ENCODE measurements at regions not wholly inside any gene's neighbourhood (a gene's known extent, or its start where the extent isn't known, plus 50 kb on each side); places are given as distances from the start of the nearest gene placed in this dataset.
"Not testable (repeated sequence)": the region's sequence is repeated elsewhere in the genome, so short reads cannot be mapped to it uniquely, and the experiment has no call there.

GRCh38 chr4:64727960-64728359 is 318.7 kb upstream of the TECRL start:
- ATAC-seq (ENCODE audit: low read depth) (no peak), DNase-seq (no peak)
- Histone ChIP-seq H3K14ac (replicated peaks; ENCODE audit: low read depth, low read length) (no peak overlapping the region), H3K9me1 (ENCODE audit: insufficient read depth, low read length) (no peaks in the 10 kb centered on the region), H3K18ac (ENCODE audit: low read depth, low read length) (no peak overlapping the region), H2AK9ac (replicated peaks; ENCODE audit: low read depth, low read length, poor library complexity) (no peak overlapping the region), H3K79me1 (ENCODE audit: low read depth in 1 of 2, low read length in 2 of 2) (no peaks in the 10 kb centered on the region), H2BK15ac (ENCODE audit: low read depth, low read length) (no peak overlapping the region), H3K27ac (ENCODE audit: insufficient read depth, low read length) (no peak overlapping the region), H2BK5ac (ENCODE audit: low read depth, low read length, poor library complexity, severe bottlenecking) (no peak overlapping the region), H3K4me1 (ENCODE audit: control insufficient read depth, insufficient read depth, low read length) (no peaks in the 10 kb centered on the region), H2BK20ac (ENCODE audit: low read depth, low read length) (no peak overlapping the region), H4K5ac (ENCODE audit: low read depth, low read length) (no peak overlapping the region), H3K27me3 (ENCODE audit: control insufficient read depth, insufficient read depth, low read length) (no peaks in the 10 kb centered on the region), H2AFZ (replicated peaks; ENCODE audit: low read length, poor library complexity) (no peak overlapping the region), H3K4ac (ENCODE audit: low read depth, low read length) (no peak overlapping the region), H2BK120ac (ENCODE audit: low read depth, low read length) (no peak overlapping the region), H3K36me3 (ENCODE audit: control insufficient read depth, insufficient read depth, low read length) (no peaks in the 10 kb centered on the region), H3K4me3 (ENCODE audit: insufficient read depth, low read depth, low read length) (no peak overlapping the region), H4K20me1 (ENCODE audit: insufficient read depth, low read length) (no peaks in the 10 kb centered on the region), H4K91ac (ENCODE audit: insufficient read depth, low read depth, low read length) (no peak overlapping the region), H3K9me3 (ENCODE audit: control insufficient read depth, insufficient read depth, low read length) (peaks cover 2% of the 10 kb centered on the region; the same call in 1 of the 2 replicates), H3K23ac (ENCODE audit: low read depth, low read length) (no peak overlapping the region), H3K9ac (ENCODE audit: low read depth, low read length) (no peak overlapping the region), H2AK5ac (ENCODE audit: low read depth, low read length) (no peak overlapping the region), H3K4me2 (ENCODE audit: low read depth, low read length) (no peak overlapping the region), H3K56ac (ENCODE audit: extremely low read depth, insufficient read depth, low read length) (no peak overlapping the region), H4K8ac (ENCODE audit: low read depth in 2 of 2, low read length in 2 of 2) (no peak overlapping the region)
- dilution Hi-C loops (cut with HindIII; ENCODE audit: low sequenced_read_pairs, unreplicated experiment) (no loop called here), intact Hi-C loops (cut with micrococcal nuclease) (no loop called here), in situ Hi-C loops (cut with MboI; ENCODE audit: low sequenced_read_pairs) (no loop called here)
- WGBS, 2 experiments (ENCODE audit: extremely low coverage in 2 of 2, insufficient read length in 1 of 2): 20% methylated on average over 1 of the region's 2 CpGs; no CpG with 5 or more reads in 1 of the 2 experiments
- CTCF ChIA-PET: no interaction called here
- POLR2A ChIA-PET (ENCODE audit: unreplicated experiment): no interaction called here
- BruUV-seq (replicated peaks): no TSS peak
- no peak for TF ChIP-seq SMC3 (IDR thresholded peaks at IDR 0.05; ENCODE audit: low read depth, low read length)
- no peak for TF ChIP-seq POLR2A (IDR thresholded peaks at IDR 0.05; ENCODE audit: low read depth, low read length)
- no peak for TF ChIP-seq BHLHE40 (IDR thresholded peaks at IDR 0.05; ENCODE audit: low read depth, low read length)

- BruUV-seq (replicated peaks); H3K9me1 ChIP-seq (ENCODE audit: insufficient read depth, low read length); CTCF ChIA-PET; ATAC-seq (ENCODE audit: low read depth); DNase-seq; H3K23ac ChIP-seq (ENCODE audit: low read depth, low read length); H4K8ac ChIP-seq (ENCODE audit: low read depth in 2 of 2, low read length in 2 of 2); H3K14ac ChIP-seq (replicated peaks; ENCODE audit: low read depth, low read length); H3K79me1 ChIP-seq (ENCODE audit: low read depth in 1 of 2, low read length in 2 of 2); dilution Hi-C loops (cut with HindIII; ENCODE audit: low sequenced_read_pairs, unreplicated experiment); H4K5ac ChIP-seq (ENCODE audit: low read depth, low read length); intact Hi-C loops (cut with micrococcal nuclease); H2BK15ac ChIP-seq (ENCODE audit: low read depth, low read length); H2AK5ac ChIP-seq (ENCODE audit: low read depth, low read length); H2AFZ ChIP-seq (replicated peaks; ENCODE audit: low read length, poor library complexity); H3K4me2 ChIP-seq (ENCODE audit: low read depth, low read length); H3K4me3 ChIP-seq (ENCODE audit: insufficient read depth, low read depth, low read length); H2BK5ac ChIP-seq (ENCODE audit: low read depth, low read length, poor library complexity, severe bottlenecking); H4K91ac ChIP-seq (ENCODE audit: insufficient read depth, low read depth, low read length); H3K27me3 ChIP-seq (ENCODE audit: control insufficient read depth, insufficient read depth, low read length); H2BK120ac ChIP-seq (ENCODE audit: low read depth, low read length); H3K9me3 ChIP-seq (ENCODE audit: control insufficient read depth, insufficient read depth, low read length); H3K9ac ChIP-seq (ENCODE audit: low read depth, low read length); H3K18ac ChIP-seq (ENCODE audit: low read depth, low read length); H3K56ac ChIP-seq (ENCODE audit: extremely low read depth, insufficient read depth, low read length); H2BK20ac ChIP-seq (ENCODE audit: low read depth, low read length); in situ Hi-C loops (cut with MboI; ENCODE audit: low sequenced_read_pairs); H3K27ac ChIP-seq (ENCODE audit: insufficient read depth, low read length); H2AK9ac ChIP-seq (replicated peaks; ENCODE audit: low read depth, low read length, poor library complexity); H4K20me1 ChIP-seq (ENCODE audit: insufficient read depth, low read length); POLR2A ChIA-PET (ENCODE audit: unreplicated experiment); H3K4me1 ChIP-seq (ENCODE audit: control insufficient read depth, insufficient read depth, low read length); H3K36me3 ChIP-seq (ENCODE audit: control insufficient read depth, insufficient read depth, low read length); H3K4ac ChIP-seq (ENCODE audit: low read depth, low read length): not testable (repeated sequence)
- WGBS, 2 experiments (ENCODE audit: extremely low coverage in 2 of 2, insufficient read length in 1 of 2): no CpG with 5 or more reads among the region's 5 CpGs
These were observed 318.1 kb upstream of the TECRL start for GRCh38 chr4:64727391-64727790.

Data from IMR-90 (cell line).